H1 (cell line): ENCODE measurements at regions not wholly inside any gene's neighbourhood (a gene's known extent, or its start where the extent isn't known, plus 50 kb on each side); places are given as distances from the start of the nearest gene placed in this dataset.

Source experiments
- ASH2L ChIP-seq: fragments of 200-600, 300-600 bp; sonication (generic); IDR thresholded peaks from one replicate; pipeline ENCODE4 v1.7.1; 2017; ENCODE audit warnings: low read length
- BACH1 ChIP-seq: IDR thresholded peaks from 2 replicates; pipeline ENCODE4 v1.6.1; 2012; ENCODE audit warnings: low read length, improper control_type of control experiment
- EZH2 ChIP-seq: fragments of 200-600 bp; sonication (generic); IDR thresholded peaks from 2 replicates; pipeline ENCODE4 v1.7.1; 2012; ENCODE audit warnings: low read depth, mild to moderate bottlenecking, moderate library complexity, low read length, inconsistent platforms; ENCODE audit not compliant: severe bottlenecking
- JUND ChIP-seq: IDR thresholded peaks from 2 replicates; pipeline ENCODE4 v1.6.1; 2011; ENCODE audit warnings: mild to moderate bottlenecking, improper control_type of control experiment, low read length
- KDM1A ChIP-seq: fragments of 200-600, 300-600 bp; sonication (generic); IDR thresholded peaks from 2 replicates; pipeline ENCODE4 v1.7.1; 2016; ENCODE audit warnings: mild to moderate bottlenecking, low read length, borderline replicate concordance
- PHF8 ChIP-seq: fragments of 200-600 bp; sonication (generic); conservative IDR thresholded peaks from 2 replicates; pipeline ENCODE4 v1.7.1; 2012; ENCODE audit warnings: low read depth, mild to moderate bottlenecking, inconsistent platforms, low read length, moderate library complexity
- POLR2A ChIP-seq, 2 experiments: IDR thresholded peaks; 1 replicate in 1 of 2; 2 replicates in 1 of 2; pipeline ENCODE4 v1.6.1; 2011; ENCODE audit warnings: low read depth in 2 of 2, low read length in 2 of 2, mild to moderate bottlenecking in 2 of 2; ENCODE audit errors: control extremely low read depth in 1 of 2
- SAP30 ChIP-seq: fragments of 300-600 bp; sonication (generic); IDR thresholded peaks from 2 replicates; pipeline ENCODE4 v1.7.1; 2012; ENCODE audit warnings: low read length, moderate library complexity, mild to moderate bottlenecking, inconsistent platforms; ENCODE audit not compliant: insufficient read depth, insufficient replicate concordance
- SP4 ChIP-seq: IDR thresholded peaks from 2 replicates; pipeline ENCODE4 v1.6.1; 2012; ENCODE audit warnings: low read length, inconsistent platforms
- TF ChIP-seq, protein P1 (sequence below), 3 experiments: IDR thresholded peaks; 1 replicate in 2 of 3; 2 replicates in 1 of 3; pipeline versions ENCODE4 v1.5.1 to v1.6.1; 2011; ENCODE audit warnings: low read length in 3 of 3, mild to moderate bottlenecking in 3 of 3, inconsistent platforms in 2 of 3, low read depth in 1 of 3, moderate library complexity in 1 of 3; ENCODE audit not compliant: insufficient read depth in 1 of 3; ENCODE audit errors: control extremely low read depth in 1 of 3
- TF ChIP-seq, protein P2 (sequence below): IDR thresholded peaks from 2 replicates; pipeline ENCODE4 v1.6.1; 2012; ENCODE audit warnings: low read length, inconsistent platforms
- TF ChIP-seq, protein P3 (sequence below): IDR thresholded peaks from 2 replicates; pipeline ENCODE4 v1.6.1; 2012; ENCODE audit warnings: inconsistent platforms

DNA sequence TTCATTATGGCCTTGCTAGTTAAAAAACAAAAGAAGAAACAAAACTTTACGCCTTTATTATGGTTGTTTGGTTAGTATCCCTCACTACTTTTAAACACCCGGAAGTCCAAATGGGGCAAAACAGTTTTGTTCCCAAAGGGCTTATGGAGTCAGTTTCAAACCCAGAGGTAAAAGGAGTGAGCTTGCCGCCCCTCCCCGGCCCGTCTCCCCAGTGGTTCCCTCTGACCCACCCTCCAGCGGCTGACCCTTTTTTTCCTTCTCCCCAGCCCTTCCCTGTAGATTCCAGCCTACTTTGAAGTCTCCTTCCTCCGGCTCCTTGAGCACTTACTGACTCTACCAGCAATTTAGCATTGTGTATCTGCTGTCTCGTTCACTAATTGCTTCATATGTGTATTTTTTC lies 209.2 kb downstream of the ICOS start:
- TF ChIP-seq POLR2A (IDR thresholded peaks at IDR 0.05; ENCODE audit: control extremely low read depth in 1 of 2, low read depth in 2 of 2, low read length in 2 of 2) (no peak), ASH2L (no peak), BACH1 (no peak), EZH2 (no peak), JUND (no peak), KDM1A (no peak), SAP30 (no peak), SP4 (no peak), PHF8 (no peak)
- TF ChIP-seq, protein P1, sequence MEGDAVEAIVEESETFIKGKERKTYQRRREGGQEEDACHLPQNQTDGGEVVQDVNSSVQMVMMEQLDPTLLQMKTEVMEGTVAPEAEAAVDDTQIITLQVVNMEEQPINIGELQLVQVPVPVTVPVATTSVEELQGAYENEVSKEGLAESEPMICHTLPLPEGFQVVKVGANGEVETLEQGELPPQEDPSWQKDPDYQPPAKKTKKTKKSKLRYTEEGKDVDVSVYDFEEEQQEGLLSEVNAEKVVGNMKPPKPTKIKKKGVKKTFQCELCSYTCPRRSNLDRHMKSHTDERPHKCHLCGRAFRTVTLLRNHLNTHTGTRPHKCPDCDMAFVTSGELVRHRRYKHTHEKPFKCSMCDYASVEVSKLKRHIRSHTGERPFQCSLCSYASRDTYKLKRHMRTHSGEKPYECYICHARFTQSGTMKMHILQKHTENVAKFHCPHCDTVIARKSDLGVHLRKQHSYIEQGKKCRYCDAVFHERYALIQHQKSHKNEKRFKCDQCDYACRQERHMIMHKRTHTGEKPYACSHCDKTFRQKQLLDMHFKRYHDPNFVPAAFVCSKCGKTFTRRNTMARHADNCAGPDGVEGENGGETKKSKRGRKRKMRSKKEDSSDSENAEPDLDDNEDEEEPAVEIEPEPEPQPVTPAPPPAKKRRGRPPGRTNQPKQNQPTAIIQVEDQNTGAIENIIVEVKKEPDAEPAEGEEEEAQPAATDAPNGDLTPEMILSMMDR (IDR thresholded peaks at IDR 0.05; ENCODE audit: control extremely low read depth in 1 of 3, insufficient read depth in 1 of 3, low read depth in 1 of 3, low read length in 3 of 3) = no peak
- TF ChIP-seq, protein P2, sequence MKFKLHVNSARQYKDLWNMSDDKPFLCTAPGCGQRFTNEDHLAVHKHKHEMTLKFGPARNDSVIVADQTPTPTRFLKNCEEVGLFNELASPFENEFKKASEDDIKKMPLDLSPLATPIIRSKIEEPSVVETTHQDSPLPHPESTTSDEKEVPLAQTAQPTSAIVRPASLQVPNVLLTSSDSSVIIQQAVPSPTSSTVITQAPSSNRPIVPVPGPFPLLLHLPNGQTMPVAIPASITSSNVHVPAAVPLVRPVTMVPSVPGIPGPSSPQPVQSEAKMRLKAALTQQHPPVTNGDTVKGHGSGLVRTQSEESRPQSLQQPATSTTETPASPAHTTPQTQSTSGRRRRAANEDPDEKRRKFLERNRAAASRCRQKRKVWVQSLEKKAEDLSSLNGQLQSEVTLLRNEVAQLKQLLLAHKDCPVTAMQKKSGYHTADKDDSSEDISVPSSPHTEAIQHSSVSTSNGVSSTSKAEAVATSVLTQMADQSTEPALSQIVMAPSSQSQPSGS = no peak
- TF ChIP-seq, protein P3, sequence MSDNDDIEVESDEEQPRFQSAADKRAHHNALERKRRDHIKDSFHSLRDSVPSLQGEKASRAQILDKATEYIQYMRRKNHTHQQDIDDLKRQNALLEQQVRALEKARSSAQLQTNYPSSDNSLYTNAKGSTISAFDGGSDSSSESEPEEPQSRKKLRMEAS = no peak
